DND-41 (cell line): ENCODE measurements at regions not wholly inside any gene's neighbourhood (a gene's known extent, or its start where the extent isn't known, plus 50 kb on each side); places are given as distances from the start of the nearest gene placed in this dataset.

Source experiments
- ATAC-seq: fragments of 200-7000 bp; cut with Tn5 transposase; 3 replicates; pipeline ENCODE4 v1.9.1; 2021; ENCODE audit warnings: low read depth; ENCODE audit not compliant: insufficient read depth
- DNase-seq: peaks from one replicate; pipeline ENCODE4 v3.0.0-alpha.2; 2020
- H2AFZ ChIP-seq: 2 replicates; pipeline ENCODE4 v1.6.0; 2012; ENCODE audit warnings: low read depth, low read length
- H3K27ac ChIP-seq: 2 replicates; pipeline ENCODE4 v1.5.1; 2012; ENCODE audit warnings: low read length, inconsistent platforms
- H3K27me3 ChIP-seq: fragments of 200-600 bp; sonication (generic); 2 replicates; pipeline ENCODE4 v1.6.0; 2012; ENCODE audit warnings: low read length, mild to moderate bottlenecking, inconsistent platforms; ENCODE audit not compliant: insufficient read depth, poor library complexity
- H3K36me3 ChIP-seq: 2 replicates; pipeline ENCODE4 v1.5.1; 2012; ENCODE audit warnings: low read length, inconsistent platforms; ENCODE audit not compliant: insufficient read depth
- H3K4me1 ChIP-seq: 2 replicates; pipeline ENCODE4 v1.5.1; 2012; ENCODE audit warnings: mild to moderate bottlenecking, low read length; ENCODE audit not compliant: insufficient read depth
- H3K4me2 ChIP-seq: 2 replicates; pipeline ENCODE4 v1.6.0; 2012; ENCODE audit warnings: mild to moderate bottlenecking, moderate library complexity, low read length, inconsistent platforms; ENCODE audit not compliant: insufficient read depth
- H3K4me3 ChIP-seq, 2 experiments: fragments of 200-600 bp in 1 of 2; shearing (Covaris generic) in 1 of 2; 2 replicates each; pipeline ENCODE4 v1.5.1; 2012 to 2016; ENCODE audit warnings: inconsistent platforms in 2 of 2, low read length in 2 of 2, mild to moderate bottlenecking in 2 of 2, low read depth in 1 of 2, moderate library complexity in 1 of 2
- H3K79me2 ChIP-seq: 2 replicates; pipeline ENCODE4 v1.6.0; 2012; ENCODE audit warnings: low read length, inconsistent platforms; ENCODE audit not compliant: insufficient read depth
- H3K9ac ChIP-seq: 2 replicates; pipeline ENCODE4 v1.6.0; 2012; ENCODE audit warnings: low read depth, mild to moderate bottlenecking, inconsistent platforms, low read length, moderate library complexity
- H3K9me3 ChIP-seq: 2 replicates; pipeline ENCODE4 v1.5.1; 2012; ENCODE audit warnings: low read length, moderate library complexity, mild to moderate bottlenecking, inconsistent platforms; ENCODE audit not compliant: insufficient read depth, severe bottlenecking
- H4K20me1 ChIP-seq: 2 replicates; pipeline ENCODE4 v1.6.0; 2012; ENCODE audit warnings: low read length; ENCODE audit not compliant: insufficient read depth
- CTCF ChIP-seq: IDR thresholded peaks from 2 replicates; pipeline ENCODE4 v1.5.1; 2012; ENCODE audit warnings: borderline replicate concordance, low read length, moderate library complexity, mild to moderate bottlenecking; ENCODE audit not compliant: poor library complexity, severe bottlenecking; ENCODE audit errors: extremely low read depth
- EZH2 ChIP-seq: IDR thresholded peaks from 3 replicates; pipeline ENCODE4 v1.6.1; 2012; ENCODE audit warnings: borderline replicate concordance, low read depth, mild to moderate bottlenecking, moderate library complexity, low read length, inconsistent platforms; ENCODE audit not compliant: severe bottlenecking

- no peak overlapping the region for H3K9ac ChIP-seq
- ATAC-seq = no peak
- H3K27ac ChIP-seq = no peak overlapping the region
- H3K4me3 ChIP-seq = no peak overlapping the region
- DNase-seq = no peak
- no peaks in the 10 kb centered on the region for H3K9me3 ChIP-seq
- no peaks in the 10 kb centered on the region for H3K36me3 ChIP-seq
- TF ChIP-seq CTCF = no peak
- no peak for TF ChIP-seq EZH2
- H3K4me2 ChIP-seq = no peak overlapping the region
- H3K27me3 ChIP-seq = no peaks in the 10 kb centered on the region
- no peak overlapping the region for H2AFZ ChIP-seq
- H3K79me2 ChIP-seq = no peaks in the 10 kb centered on the region
- H4K20me1 ChIP-seq = no peaks in the 10 kb centered on the region
- peaks cover 18% of the 10 kb centered on the region for H3K4me1 ChIP-seq
Measured at GRCh38 chr2:145755019-145755837, 1235.3 kb upstream of the ZEB2 start.

DNA sequence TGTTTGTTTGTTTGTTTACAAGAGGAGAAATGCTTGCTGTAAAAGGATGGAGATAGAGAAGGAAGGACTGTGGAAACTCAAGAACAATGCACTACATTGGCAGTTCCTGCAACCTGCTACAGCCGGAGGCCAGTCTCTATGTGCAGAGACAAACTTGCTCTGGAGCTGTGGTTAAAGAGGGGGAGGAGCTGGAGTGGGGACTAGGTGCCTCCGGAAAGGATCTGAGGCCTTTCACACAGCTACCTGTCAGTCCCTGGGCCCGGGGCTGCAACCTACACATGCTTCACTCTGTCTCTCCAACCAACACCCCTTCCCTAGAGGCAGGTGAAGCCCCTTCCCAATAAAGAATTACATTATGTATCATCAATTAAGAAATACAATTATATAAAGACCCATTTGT is 1234.0 kb upstream of the ZEB2 start:
- peaks cover 29% of the 10 kb centered on the region for H3K4me1 ChIP-seq
- no peak overlapping the region for H3K4me3 ChIP-seq
- peak; percentile 9 for DNase-seq
- H3K9me3 ChIP-seq = no peaks in the 10 kb centered on the region
- ATAC-seq = peak; percentile 52; the same call in 2 of the 3 replicates
- no peaks in the 10 kb centered on the region for H3K27me3 ChIP-seq
- TF ChIP-seq EZH2 (no peak), CTCF (no peak)
- H3K9ac ChIP-seq = no peak overlapping the region
- H3K36me3 ChIP-seq = no peaks in the 10 kb centered on the region
- no peak overlapping the region for H2AFZ ChIP-seq
- H3K4me2 ChIP-seq = no peak overlapping the region
- H3K79me2 ChIP-seq = no peaks in the 10 kb centered on the region
- H3K27ac ChIP-seq = no peak overlapping the region
- H4K20me1 ChIP-seq = no peaks in the 10 kb centered on the region

DNA sequence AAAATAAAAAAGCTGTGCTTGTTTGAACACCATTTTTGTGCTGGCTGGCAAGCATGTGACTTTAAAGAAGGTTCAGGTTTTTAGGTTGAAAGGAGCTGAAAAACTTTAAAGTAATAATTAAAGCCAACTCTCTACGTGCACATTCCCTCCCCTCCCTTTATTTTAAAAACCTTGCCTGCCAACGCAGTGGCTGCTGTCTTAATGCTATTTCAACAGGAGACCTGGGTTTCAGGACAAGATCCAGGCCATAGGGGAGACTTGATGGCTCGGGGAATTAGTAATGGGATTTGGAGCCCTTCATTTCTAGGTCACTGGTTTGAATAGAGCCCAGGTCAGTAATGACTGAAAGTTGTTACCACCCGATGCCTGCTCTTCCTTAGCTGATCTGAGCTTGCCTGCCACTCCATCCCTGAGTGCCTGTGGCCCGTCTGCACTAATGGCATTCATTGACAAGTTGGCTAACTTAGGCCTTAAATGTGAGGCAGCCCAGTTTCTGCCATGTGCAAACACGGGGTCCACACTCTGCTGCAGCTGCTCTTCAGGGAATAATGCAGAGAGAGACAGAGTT is 1233.2 kb upstream of the ZEB2 start:
- ATAC-seq = no peak
- H3K27ac ChIP-seq = no peak overlapping the region
- no peaks in the 10 kb centered on the region for H4K20me1 ChIP-seq
- no peak for TF ChIP-seq CTCF
- no peak for TF ChIP-seq EZH2
- no peaks in the 10 kb centered on the region for H3K27me3 ChIP-seq
- H3K36me3 ChIP-seq = no peaks in the 10 kb centered on the region
- no peak overlapping the region for H3K4me2 ChIP-seq
- no peaks in the 10 kb centered on the region for H3K9me3 ChIP-seq
- no peak overlapping the region for H2AFZ ChIP-seq
- H3K9ac ChIP-seq = no peak overlapping the region
- no peaks in the 10 kb centered on the region for H3K79me2 ChIP-seq
- no peak for DNase-seq
- no peak overlapping the region for H3K4me3 ChIP-seq
- peaks cover 33% of the 10 kb centered on the region for H3K4me1 ChIP-seq
